Testis (tissue), 2 donors: ENCODE measurements at regions not wholly inside any gene's neighbourhood (a gene's known extent, or its start where the extent isn't known, plus 50 kb on each side); places are given as distances from the start of the nearest gene placed in this dataset.

Experiments used
- CTCF ChIP-seq, 3 experiments: fragments of 450-650 bp in 2 of 3; fragments of 200-600 bp in 1 of 3; sonication (generic) in 1 of 3; IDR thresholded peaks; one replicate each; pipeline ENCODE4 v1.5.1; 2016 to 2019; ENCODE audit warnings: antibody characterized with exemption in 3 of 3, mild to moderate bottlenecking in 2 of 3, moderate library complexity in 1 of 3
- POLR2A ChIP-seq: fragments of 450-650 bp; IDR thresholded peaks from one replicate; pipeline ENCODE4 v1.6.1; 2017; ENCODE audit warnings: antibody characterized with exemption, mild to moderate bottlenecking, moderate library complexity

- TF ChIP-seq POLR2A (no peak), CTCF (IDR thresholded peaks at IDR 0.05) (no peak)
Measured at GRCh38 chr16:26214581-26215174, 522.9 kb downstream of the HS3ST4 start.
